GM12872 (cell line): ENCODE measurements at regions not wholly inside any gene's neighbourhood (a gene's known extent, or its start where the extent isn't known, plus 50 kb on each side); places are given as distances from the start of the nearest gene placed in this dataset.

ENCODE experiments used
- TF ChIP-seq, protein P1 (sequence below): IDR thresholded peaks from 3 replicates; pipeline ENCODE4 v1.5.1; 2011; ENCODE audit warnings: low read depth, mild to moderate bottlenecking, low read length, moderate library complexity; ENCODE audit not compliant: insufficient read depth

DNA sequence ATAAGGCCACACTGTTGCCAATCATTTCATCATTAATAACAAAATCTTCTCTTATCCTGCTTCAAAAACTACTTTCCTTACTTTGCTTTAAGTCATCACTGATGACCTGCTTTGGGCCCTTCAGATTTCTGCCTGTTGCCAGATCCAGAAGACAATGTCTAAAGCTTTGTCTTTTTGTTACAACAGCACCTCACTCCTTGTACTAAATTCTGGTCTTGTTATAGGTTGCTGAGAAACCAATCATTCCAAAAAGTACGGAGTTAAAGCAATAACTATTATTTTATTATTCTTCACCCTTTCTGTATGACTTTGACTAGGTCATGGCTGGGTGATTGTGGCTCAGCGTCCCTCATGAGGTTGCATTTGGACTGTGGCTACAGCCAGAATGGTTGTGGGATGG is 633.5 kb downstream of the PTPRU start:
- TF ChIP-seq, protein P1, sequence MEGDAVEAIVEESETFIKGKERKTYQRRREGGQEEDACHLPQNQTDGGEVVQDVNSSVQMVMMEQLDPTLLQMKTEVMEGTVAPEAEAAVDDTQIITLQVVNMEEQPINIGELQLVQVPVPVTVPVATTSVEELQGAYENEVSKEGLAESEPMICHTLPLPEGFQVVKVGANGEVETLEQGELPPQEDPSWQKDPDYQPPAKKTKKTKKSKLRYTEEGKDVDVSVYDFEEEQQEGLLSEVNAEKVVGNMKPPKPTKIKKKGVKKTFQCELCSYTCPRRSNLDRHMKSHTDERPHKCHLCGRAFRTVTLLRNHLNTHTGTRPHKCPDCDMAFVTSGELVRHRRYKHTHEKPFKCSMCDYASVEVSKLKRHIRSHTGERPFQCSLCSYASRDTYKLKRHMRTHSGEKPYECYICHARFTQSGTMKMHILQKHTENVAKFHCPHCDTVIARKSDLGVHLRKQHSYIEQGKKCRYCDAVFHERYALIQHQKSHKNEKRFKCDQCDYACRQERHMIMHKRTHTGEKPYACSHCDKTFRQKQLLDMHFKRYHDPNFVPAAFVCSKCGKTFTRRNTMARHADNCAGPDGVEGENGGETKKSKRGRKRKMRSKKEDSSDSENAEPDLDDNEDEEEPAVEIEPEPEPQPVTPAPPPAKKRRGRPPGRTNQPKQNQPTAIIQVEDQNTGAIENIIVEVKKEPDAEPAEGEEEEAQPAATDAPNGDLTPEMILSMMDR = no peak

DNA sequence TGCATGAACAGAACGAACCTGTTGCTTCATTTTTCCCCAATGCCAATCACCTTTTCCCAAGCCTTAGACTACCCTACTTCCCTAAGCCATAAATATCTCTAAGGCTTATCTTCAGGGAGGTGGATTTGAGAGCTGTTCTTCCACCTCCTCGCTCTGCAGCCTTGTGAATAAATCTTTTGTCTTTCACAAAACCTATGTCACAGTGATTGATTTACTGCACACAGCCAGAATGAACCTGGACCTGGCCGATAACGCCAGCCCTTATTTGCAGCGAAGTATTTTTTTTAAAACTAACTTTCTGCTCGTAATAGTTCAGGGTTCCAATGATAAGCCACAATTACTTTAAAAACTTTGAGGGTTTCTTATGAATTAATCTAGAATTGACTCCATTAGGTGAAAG is 632.6 kb downstream of the PTPRU start:
- TF ChIP-seq, protein P1 = no peak

DNA sequence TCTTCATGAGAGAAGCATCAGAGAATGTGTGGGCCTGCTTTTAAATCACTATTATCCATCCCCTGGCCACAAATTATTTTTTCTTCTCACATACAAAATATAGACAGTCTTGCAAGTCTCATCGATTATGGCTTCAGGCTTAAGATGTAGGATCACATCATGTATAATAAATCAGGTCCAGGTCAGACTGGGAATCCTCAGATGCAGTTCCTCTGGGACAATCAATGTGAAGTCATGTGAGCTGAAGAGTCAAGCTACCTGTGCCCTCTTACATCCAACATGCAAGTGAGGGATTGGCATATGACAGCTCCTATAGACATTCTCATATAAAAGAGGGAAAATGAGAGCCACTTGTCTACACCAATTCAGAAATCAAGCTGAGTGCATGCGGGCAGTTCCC is 631.8 kb downstream of the PTPRU start:
- TF ChIP-seq, protein P1 = no peak

DNA sequence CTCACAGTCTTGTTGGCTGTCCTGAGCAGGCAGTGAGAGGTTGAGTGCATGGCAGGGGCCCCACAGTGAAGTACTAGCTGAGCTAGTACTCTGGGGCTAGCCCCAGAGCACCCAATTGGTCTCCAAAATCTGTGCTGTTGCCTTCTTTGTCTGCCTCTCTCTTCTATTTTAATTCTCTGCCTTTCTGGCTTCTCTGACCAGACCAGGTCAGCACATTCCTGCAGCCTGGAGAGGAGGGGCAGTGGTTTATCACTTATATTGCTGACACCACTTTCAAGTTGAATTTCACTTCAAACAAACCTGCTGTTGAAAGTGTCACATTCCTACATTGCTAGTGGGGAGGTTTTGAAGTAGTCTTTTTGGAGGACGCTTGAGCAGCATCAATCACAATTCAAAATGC is 628.7 kb downstream of the PTPRU start:
- TF ChIP-seq, protein P1 = no peak

DNA sequence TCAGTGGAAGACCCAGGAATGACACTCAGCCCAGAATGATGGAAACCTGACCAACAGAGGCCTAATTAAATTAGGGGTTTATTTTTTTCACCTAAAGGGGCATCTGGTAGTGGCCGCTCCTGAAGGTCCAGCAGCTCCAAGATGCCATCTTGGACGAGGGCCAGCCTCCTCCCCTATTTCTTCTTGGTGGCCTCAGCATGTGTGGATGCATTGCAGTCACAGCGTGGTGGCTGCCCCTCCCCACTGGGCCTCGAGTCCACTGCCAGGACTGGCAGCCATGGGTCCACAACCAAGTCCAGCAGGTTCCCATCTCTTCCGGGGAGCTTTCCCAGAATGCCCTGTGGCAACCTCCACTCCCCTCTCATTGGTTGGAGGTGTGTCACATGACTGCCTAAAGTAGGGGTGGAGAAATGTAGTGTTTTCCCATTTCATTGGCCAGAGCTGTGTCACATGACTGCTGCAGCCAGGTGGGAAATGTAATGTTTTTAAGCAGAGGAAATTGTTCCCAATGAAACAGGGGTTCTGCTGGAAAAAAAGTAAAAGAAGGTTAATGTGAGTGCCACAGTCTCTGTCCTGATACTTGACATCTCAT is 628.2 kb downstream of the PTPRU start:
- TF ChIP-seq, protein P1 = no peak

DNA sequence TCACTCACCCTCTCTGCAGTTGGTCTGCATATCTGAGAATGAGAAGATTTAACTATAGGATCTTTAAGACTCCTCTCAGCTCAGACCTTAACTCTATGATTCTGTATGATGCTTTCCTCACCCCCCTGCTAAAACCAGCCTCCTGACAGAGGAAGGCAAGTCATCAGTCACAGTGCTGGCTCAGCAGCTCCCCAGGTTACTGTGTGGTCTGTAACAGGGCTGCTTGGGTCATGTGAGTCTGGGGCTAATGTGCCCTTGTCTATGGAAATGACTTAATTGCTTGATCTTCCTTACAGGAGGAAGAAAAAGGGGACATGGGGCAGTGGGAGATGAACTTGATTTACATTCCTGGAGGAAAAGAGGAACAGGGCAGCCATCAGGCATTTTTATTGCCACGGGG is 625.6 kb downstream of the PTPRU start:
- TF ChIP-seq, protein P1 = no peak

DNA sequence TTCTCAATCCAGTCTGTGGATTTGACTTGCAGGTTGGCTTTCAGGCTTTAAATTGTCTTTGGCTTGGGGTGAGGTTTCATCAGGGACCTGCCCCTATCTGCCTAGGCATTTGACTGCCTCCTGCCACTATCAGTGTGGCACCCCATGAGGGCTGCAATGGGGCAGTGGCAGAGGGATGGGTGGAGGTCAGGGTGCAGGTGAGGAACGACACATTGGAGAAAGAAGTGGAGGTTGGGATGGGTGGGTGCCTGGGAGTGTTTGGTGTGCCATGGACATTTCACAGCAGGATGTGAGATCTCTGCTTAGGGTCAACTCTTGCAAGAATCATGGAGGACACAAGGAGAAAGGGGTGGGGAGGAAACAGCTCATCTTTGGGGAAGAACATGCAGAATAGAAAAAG is 625.1 kb downstream of the PTPRU start:
- TF ChIP-seq, protein P1 = no peak

DNA sequence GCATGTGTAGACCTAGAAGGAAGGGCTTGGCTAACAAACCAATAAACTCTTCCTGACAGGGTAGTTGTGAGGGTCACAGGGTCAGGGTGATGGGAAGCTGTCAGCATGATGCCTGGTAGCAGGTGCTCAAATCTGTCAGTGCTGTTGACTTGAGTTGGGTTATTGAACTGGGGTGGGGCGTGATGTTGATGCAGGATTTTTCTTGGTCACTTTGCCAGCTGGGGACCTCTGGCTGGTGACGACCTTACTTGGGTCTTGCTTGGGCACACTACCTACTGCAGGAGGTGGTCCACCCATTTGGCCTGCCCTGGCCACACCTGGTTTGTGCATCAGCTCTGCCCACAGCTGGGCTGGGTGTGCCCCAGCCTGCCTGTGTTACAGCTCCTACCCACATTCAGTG is 624.4 kb downstream of the PTPRU start:
- TF ChIP-seq, protein P1 = no peak
